Activated naive CD4-positive, alpha-beta T cell treated with anti-CD3 and anti-CD28 coated beads for 36 hours (primary cell): ENCODE measurements at regions not wholly inside any gene's neighbourhood (a gene's known extent, or its start where the extent isn't known, plus 50 kb on each side); places are given as distances from the start of the nearest gene placed in this dataset.

ENCODE experiments used
- CTCF ChIA-PET: fragments of 350-600 bp; sonication (Branson Sonifier 250); formaldehyde crosslinking; loops from one replicate; lab custom pipeline; 2021; ENCODE audit warnings: antibody characterized with exemption; lab: Charles Lee
- DNase-seq: peaks from one replicate; pipeline ENCODE4 v3.0.0-alpha.2; 2020
- H3K27ac Mint-ChIP-seq: one replicate; pipeline ENCODE4 v1.8.0; 2021; ENCODE audit warnings: mild to moderate bottlenecking, mixed read lengths
- H3K27me3 Mint-ChIP-seq: one replicate; pipeline ENCODE4 v1.8.0; 2021; ENCODE audit warnings: low read depth, mixed read lengths
- H3K36me3 Mint-ChIP-seq: one replicate; pipeline ENCODE4 v1.8.0; 2021; ENCODE audit warnings: low read depth, mixed read lengths
- H3K4me1 Mint-ChIP-seq: one replicate; pipeline ENCODE4 v1.8.0; 2021; ENCODE audit warnings: low read depth, mixed read lengths
- H3K4me3 Mint-ChIP-seq: one replicate; pipeline ENCODE4 v1.8.0; 2021; ENCODE audit warnings: mild to moderate bottlenecking, moderate library complexity, mixed read lengths
- H3K9me3 Mint-ChIP-seq: one replicate; pipeline ENCODE4 v1.8.0; 2021; ENCODE audit warnings: mixed read lengths
- intact Hi-C: fragments of 100-400 bp; cut with micrococcal nuclease; formaldehyde crosslinking; loops from one replicate; pipeline ENCODE4 v1.15.1; 2023

DNA sequence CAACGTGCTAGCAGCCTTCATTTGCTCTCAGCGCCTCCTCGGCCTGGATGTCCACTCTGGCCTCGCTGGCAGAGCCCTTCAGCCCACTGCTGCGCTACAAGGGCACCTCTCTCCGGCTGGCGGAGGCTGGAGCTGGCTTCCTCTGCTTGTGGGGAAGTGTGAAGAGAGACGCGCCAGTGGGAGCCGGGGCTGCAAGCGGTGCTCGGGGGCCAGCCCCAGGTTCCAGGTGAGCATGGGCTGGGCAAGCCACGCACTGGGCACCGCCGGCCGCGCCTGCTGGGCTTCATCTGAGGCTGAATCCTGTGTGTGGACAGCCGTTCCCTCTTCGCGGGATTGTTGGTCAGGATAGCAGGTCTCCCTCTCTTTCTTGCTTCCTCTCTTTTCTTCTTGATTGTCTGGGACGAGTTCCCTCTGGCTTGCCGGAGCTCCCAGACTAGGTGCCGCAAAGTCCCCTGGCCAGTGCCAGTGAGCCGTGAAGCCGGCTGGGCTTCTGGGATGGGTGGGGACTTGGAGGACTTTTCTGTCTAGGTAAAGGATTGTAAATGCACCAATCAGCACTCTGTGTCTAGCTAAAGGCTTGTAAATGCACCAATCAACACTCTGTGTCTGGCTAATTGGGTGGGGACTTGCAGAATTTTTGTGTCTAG, 165.0 kb downstream of the HEPH start:
- CTCF ChIA-PET: no interaction called here
- intact Hi-C loops: no loop called here
- Mint-ChIP-seq H3K9me3 (no peaks in the 10 kb centered on the region), H3K27me3 (no peaks in the 10 kb centered on the region), H3K36me3 (no peaks in the 10 kb centered on the region), H3K4me1 (no peaks in the 10 kb centered on the region), H3K27ac (no peak overlapping the region), H3K4me3 (no peak overlapping the region)
- no peak for DNase-seq

GRCh38 chrX:66360894-66361293, 196.8 kb downstream of the HEPH start:
- DNase-seq: no peak
- CTCF ChIA-PET: no interaction called here
- H3K4me3 Mint-ChIP-seq: no peak overlapping the region
- intact Hi-C loops: no loop called here
- H3K36me3 Mint-ChIP-seq: no peaks in the 10 kb centered on the region
- no peaks in the 10 kb centered on the region for H3K4me1 Mint-ChIP-seq
- no peak overlapping the region for H3K27ac Mint-ChIP-seq
- H3K9me3 Mint-ChIP-seq: no peaks in the 10 kb centered on the region
- H3K27me3 Mint-ChIP-seq: no peaks in the 10 kb centered on the region

DNA sequence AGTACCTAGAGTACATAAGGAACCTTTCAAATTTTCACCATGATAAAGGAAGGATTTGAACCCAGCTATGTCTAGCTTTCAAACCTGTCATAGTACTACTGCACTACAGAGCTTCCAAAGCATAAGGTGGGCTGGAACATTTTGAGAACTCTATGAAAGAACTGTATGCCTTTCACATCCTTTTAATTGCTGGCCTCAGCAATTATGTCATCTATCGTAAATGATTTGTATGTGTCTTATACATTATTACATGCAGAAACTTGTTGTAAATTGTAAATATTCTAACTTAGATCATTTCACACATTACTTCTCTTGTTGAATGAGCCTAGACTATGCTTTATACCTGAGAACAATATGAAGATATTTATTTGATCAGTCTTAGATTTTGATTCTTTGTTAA, 220.7 kb downstream of the HEPH start:
- no peaks in the 10 kb centered on the region for H3K9me3 Mint-ChIP-seq
- H3K27me3 Mint-ChIP-seq: no peaks in the 10 kb centered on the region
- H3K4me3 Mint-ChIP-seq: no peak overlapping the region
- CTCF ChIA-PET: no interaction called here
- intact Hi-C loops: no loop called here
- no peak overlapping the region for H3K27ac Mint-ChIP-seq
- no peaks in the 10 kb centered on the region for H3K4me1 Mint-ChIP-seq
- H3K36me3 Mint-ChIP-seq: no peaks in the 10 kb centered on the region
- no peak for DNase-seq

DNA sequence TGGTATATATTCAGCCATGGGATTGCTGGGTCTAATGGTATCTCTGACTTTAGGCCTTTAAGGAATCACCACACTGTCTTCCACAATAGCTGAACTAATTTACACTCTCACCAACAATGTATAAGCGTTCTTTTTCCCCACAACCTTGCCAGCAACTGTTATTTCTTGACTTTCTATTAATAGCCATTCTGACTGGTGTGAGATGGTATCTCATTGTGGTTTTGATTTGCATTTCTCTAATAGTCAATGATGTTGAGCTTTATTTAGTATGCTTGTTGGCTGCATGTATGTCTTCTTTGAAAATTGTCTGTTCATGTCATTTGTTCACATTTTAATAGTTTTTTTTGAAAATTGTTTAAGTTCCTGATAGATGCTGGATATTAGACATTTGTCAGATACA, 235.2 kb downstream of the HEPH start:
- peaks cover 1% of the 10 kb centered on the region for H3K36me3 Mint-ChIP-seq
- H3K9me3 Mint-ChIP-seq: peaks cover 6% of the 10 kb centered on the region
- intact Hi-C loops: no loop called here
- no peaks in the 10 kb centered on the region for H3K27me3 Mint-ChIP-seq
- H3K27ac Mint-ChIP-seq: no peak overlapping the region
- CTCF ChIA-PET: no interaction called here
- H3K4me3 Mint-ChIP-seq: no peak overlapping the region
- no peaks in the 10 kb centered on the region for H3K4me1 Mint-ChIP-seq
- no peak for DNase-seq

- H3K27me3 Mint-ChIP-seq: no peaks in the 10 kb centered on the region
These were observed 236.7 kb downstream of the EDA2R start for GRCh38 chrX:66402165-66402564.

GRCh38 chrX:66408507-66408906, 230.4 kb downstream of the EDA2R start:
- no peaks in the 10 kb centered on the region for H3K27me3 Mint-ChIP-seq
- no peak overlapping the region for H3K4me3 Mint-ChIP-seq
- peaks cover 2% of the 10 kb centered on the region for H3K4me1 Mint-ChIP-seq
- no peaks in the 10 kb centered on the region for H3K36me3 Mint-ChIP-seq
- no peak for DNase-seq
- intact Hi-C loops: loop anchor here (1.0 to 10.0 kb wide), 5 partner anchors 207 to 826 kb away; no protein-coding TSS in a partner anchor
- CTCF ChIA-PET: interaction anchor here (1.1 to 1.6 kb wide), 2 partner anchors 207 to 827 kb away, joined by 3 to 5 read pairs; no protein-coding TSS in a partner anchor
- H3K27ac Mint-ChIP-seq: no peak overlapping the region
- H3K9me3 Mint-ChIP-seq: no peaks in the 10 kb centered on the region

More at GRCh38 chrX:66402165-66402564, 236.7 kb downstream of the EDA2R start:
- CTCF ChIA-PET: no interaction called here
- intact Hi-C loops: loop anchor here (10.0 kb wide), 1 partner anchor 287 kb away; no protein-coding TSS in a partner anchor
- Mint-ChIP-seq H3K9me3 (no peaks in the 10 kb centered on the region), H3K27ac (no peak overlapping the region), H3K36me3 (no peaks in the 10 kb centered on the region), H3K4me1 (no peaks in the 10 kb centered on the region), H3K4me3 (no peak overlapping the region)
- no peak for DNase-seq

DNA sequence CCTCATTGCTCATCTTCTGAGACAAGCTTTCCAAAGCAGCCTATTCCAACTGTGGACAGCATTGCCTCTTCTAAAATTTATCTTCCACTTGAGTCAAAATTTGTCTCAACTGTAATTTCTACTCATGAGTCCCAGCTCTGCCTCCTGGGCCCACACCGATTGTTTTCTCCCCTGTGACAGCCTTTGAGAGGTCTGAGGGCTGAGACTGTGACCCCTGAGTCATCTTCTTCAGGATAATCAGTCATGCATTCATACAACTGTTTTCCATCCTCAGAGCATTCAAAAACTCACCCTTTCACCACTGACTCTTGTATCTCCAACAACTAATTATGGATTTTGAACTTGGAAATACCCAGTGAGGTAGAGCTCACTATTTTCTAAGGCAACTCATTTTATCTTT, 228.1 kb downstream of the EDA2R start:
- DNase-seq: no peak
- CTCF ChIA-PET: interaction anchor here (1.1 kb wide), 1 partner anchor 320 kb away, joined by 3 read pairs; no protein-coding TSS in a partner anchor
- no peak overlapping the region for H3K4me3 Mint-ChIP-seq
- intact Hi-C loops: no loop called here
- peaks cover 2% of the 10 kb centered on the region for H3K4me1 Mint-ChIP-seq
- no peaks in the 10 kb centered on the region for H3K27me3 Mint-ChIP-seq
- H3K36me3 Mint-ChIP-seq: no peaks in the 10 kb centered on the region
- no peak overlapping the region for H3K27ac Mint-ChIP-seq
- H3K9me3 Mint-ChIP-seq: no peaks in the 10 kb centered on the region
